ENCODE measurements at regions not wholly inside any gene's neighbourhood (a gene's known extent, or its start where the extent isn't known, plus 50 kb on each side); places are given as distances from the start of the nearest gene placed in this dataset.

- Histone ChIP-seq H3K9me3 (no peaks in the 10 kb centered on the region), H3K27ac (no peak overlapping the region), H3K4me1 (no peaks in the 10 kb centered on the region), H3K36me3 (no peaks in the 10 kb centered on the region), H3K4me3 (no peak overlapping the region), H3K27me3 (no peaks in the 10 kb centered on the region)
- DNase-seq, result no peak
- TF ChIP-seq CTCF (IDR thresholded peaks at IDR 0.05) (no peak), POLR2A (IDR thresholded peaks at IDR 0.05) (no peak)
- intact Hi-C loops (cut with DNase I), result no loop called here
- no peak for ATAC-seq
- WGBS, 4 donors, result 95 to 97% (median 96%) methylated on average over 11 of the region's 11 CpGs
These were observed 235.3 kb upstream of the USP25 start for GRCh38 chr21:15494481-15494880.

GRCh38 chr21:15495965-15496364, 233.8 kb upstream of the USP25 start:
- no peak overlapping the region for H3K4me3 ChIP-seq
- DNase-seq (no peak), ATAC-seq (no peak)
- 65 to 74% (median 68%) methylated on average over 3 of the region's 3 CpGs for whole genome bisulfite sequencing, 4 donors
- no peaks in the 10 kb centered on the region for H3K27me3 ChIP-seq
- intact Hi-C loops (cut with DNase I), result no loop called here
- H3K4me1 ChIP-seq, result no peaks in the 10 kb centered on the region
- H3K9me3 ChIP-seq, result peaks cover 0 to 5% (median 0%) of the 10 kb centered on the region in 12 donors
- no peaks in the 10 kb centered on the region for H3K36me3 ChIP-seq
- H3K27ac ChIP-seq, result no peak overlapping the region
- TF ChIP-seq CTCF (IDR thresholded peaks at IDR 0.05) (no peak), POLR2A (IDR thresholded peaks at IDR 0.05) (no peak)

GRCh38 chr21:15496911-15497310, 232.9 kb upstream of the USP25 start:
- TF ChIP-seq POLR2A (IDR thresholded peaks at IDR 0.05) (no peak), CTCF (IDR thresholded peaks at IDR 0.05) (no peak)
- DNase-seq, result no peak
- intact Hi-C loops (cut with DNase I), result no loop called here
- Histone ChIP-seq H3K27ac (no peak overlapping the region), H3K27me3 (no peaks in the 10 kb centered on the region), H3K36me3 (no peaks in the 10 kb centered on the region), H3K4me3 (no peak overlapping the region), H3K4me1 (no peaks in the 10 kb centered on the region), H3K9me3 (peaks cover 0 to 5% (median 0%) of the 10 kb centered on the region in 12 donors)
- no peak for ATAC-seq
- 37 to 63% (median 58%) methylated on average over 2 of the region's 2 CpGs for WGBS, 4 donors

- no peak overlapping the region for H3K27ac ChIP-seq
- no peaks in the 10 kb centered on the region for H3K36me3 ChIP-seq
- H3K9me3 ChIP-seq, result peaks cover 0 to 5% (median 0%) of the 10 kb centered on the region in 12 donors
- no peaks in the 10 kb centered on the region for H3K4me1 ChIP-seq
- intact Hi-C loops (cut with DNase I), result no loop called here
- no peaks in the 10 kb centered on the region for H3K27me3 ChIP-seq
- TF ChIP-seq POLR2A (IDR thresholded peaks at IDR 0.05) (no peak), CTCF (IDR thresholded peaks at IDR 0.05) (no peak)
- DNase-seq, result no peak
- no peak for ATAC-seq
- no peak overlapping the region for H3K4me3 ChIP-seq
These were observed 231.3 kb upstream of the USP25 start for GRCh38 chr21:15498455-15498854.

Data from heart left ventricle (tissue), 16 donors.